ENCODE measurements at regions not wholly inside any gene's neighbourhood (a gene's known extent, or its start where the extent isn't known, plus 50 kb on each side); places are given as distances from the start of the nearest gene placed in this dataset.

DNA sequence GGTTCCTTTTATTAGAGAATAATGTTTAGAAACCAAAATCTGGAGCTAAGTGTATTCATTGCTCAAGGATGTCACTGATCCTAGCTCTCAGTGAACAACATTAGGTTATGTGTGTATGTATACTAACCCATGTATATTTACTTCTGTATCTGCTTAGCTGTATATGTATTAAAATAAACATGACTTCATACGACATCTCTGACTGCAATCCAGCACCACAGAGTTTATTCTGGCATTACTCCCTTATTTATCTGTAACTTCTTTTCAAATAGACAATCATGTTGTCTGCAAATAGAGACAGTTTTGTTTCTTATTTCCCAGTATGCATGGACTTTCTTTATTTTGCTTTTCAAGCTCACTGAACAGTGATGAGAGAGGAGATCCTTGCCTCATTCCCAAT is 441.0 kb upstream of the NFE2L3 start:
- H3K4me1 ChIP-seq (ENCODE audit: insufficient read depth, low read length), result no peaks in the 10 kb centered on the region
- H3K9ac ChIP-seq (ENCODE audit: low read length), result no peak overlapping the region
- H3K9me3 ChIP-seq (ENCODE audit: low read length), result no peaks in the 10 kb centered on the region
- no peak overlapping the region for H3K27ac ChIP-seq (ENCODE audit: low read length)
- H3K36me3 ChIP-seq (ENCODE audit: low read depth, low read length), result no peaks in the 10 kb centered on the region
- H3K27me3 ChIP-seq (ENCODE audit: low read length), result peaks cover 6% of the 10 kb centered on the region; the same call in 1 of the 2 replicates
- TF ChIP-seq, protein P1, sequence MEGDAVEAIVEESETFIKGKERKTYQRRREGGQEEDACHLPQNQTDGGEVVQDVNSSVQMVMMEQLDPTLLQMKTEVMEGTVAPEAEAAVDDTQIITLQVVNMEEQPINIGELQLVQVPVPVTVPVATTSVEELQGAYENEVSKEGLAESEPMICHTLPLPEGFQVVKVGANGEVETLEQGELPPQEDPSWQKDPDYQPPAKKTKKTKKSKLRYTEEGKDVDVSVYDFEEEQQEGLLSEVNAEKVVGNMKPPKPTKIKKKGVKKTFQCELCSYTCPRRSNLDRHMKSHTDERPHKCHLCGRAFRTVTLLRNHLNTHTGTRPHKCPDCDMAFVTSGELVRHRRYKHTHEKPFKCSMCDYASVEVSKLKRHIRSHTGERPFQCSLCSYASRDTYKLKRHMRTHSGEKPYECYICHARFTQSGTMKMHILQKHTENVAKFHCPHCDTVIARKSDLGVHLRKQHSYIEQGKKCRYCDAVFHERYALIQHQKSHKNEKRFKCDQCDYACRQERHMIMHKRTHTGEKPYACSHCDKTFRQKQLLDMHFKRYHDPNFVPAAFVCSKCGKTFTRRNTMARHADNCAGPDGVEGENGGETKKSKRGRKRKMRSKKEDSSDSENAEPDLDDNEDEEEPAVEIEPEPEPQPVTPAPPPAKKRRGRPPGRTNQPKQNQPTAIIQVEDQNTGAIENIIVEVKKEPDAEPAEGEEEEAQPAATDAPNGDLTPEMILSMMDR (conservative IDR thresholded peaks at IDR 0.05; ENCODE audit: low read depth, low read length), result no peak
- TF ChIP-seq EZH2 (IDR thresholded peaks at IDR 0.05; ENCODE audit: low read length, unreplicated experiment) (no peak), EZH2phosphoT487 (IDR thresholded peaks at IDR 0.05; ENCODE audit: borderline replicate concordance, low read length) (no peak)
- DNase-seq, result no peak
- no peaks in the 10 kb centered on the region for H3F3A ChIP-seq (ENCODE audit: low read length, unreplicated experiment)
- H4K20me1 ChIP-seq (ENCODE audit: low read length), result no peaks in the 10 kb centered on the region
- H2AFZ ChIP-seq (ENCODE audit: low read length), result no peak overlapping the region
- no peaks in the 10 kb centered on the region for H3K9me2 ChIP-seq (replicated peaks; ENCODE audit: low read length)
- H3K79me2 ChIP-seq (ENCODE audit: low read length), result no peaks in the 10 kb centered on the region
- ChIA-PET POLR2A (ENCODE audit: unreplicated experiment) (no interaction called here), CTCF (no interaction called here)
- BruUV-seq (replicated peaks), result no TSS peak
- no peak overlapping the region for H3K4me3 ChIP-seq (ENCODE audit: low read length)
- no peak overlapping the region for H3K4me2 ChIP-seq (ENCODE audit: low read length)
- no peak for ATAC-seq
- intact Hi-C loops (cut with micrococcal nuclease), result no loop called here

DNA sequence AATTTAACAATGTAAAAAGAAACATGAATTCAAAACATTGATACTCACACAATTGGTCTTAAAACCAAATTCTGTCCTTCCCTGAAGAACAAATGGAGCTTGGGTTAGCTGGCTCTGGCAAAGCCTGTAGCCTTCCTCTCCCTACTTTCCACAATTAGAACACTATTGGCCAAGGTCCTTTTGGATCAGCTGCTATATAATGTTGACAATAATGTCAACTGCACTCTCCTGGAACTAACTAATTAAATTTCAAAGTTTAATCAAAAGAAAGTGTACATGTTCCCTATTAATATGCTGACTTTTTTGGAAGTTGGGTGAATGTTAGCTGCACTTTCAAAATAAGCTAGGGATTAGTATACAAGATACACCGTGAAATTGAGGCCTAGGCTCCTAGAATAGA is 440.1 kb upstream of the NFE2L3 start:
- DNase-seq, result no peak
- H3K27me3 ChIP-seq (ENCODE audit: low read length), result peaks cover 6% of the 10 kb centered on the region; the same call in 1 of the 2 replicates
- H3K9ac ChIP-seq (ENCODE audit: low read length), result no peak overlapping the region
- H4K20me1 ChIP-seq (ENCODE audit: low read length), result no peaks in the 10 kb centered on the region
- CTCF ChIA-PET, result no interaction called here
- POLR2A ChIA-PET (ENCODE audit: unreplicated experiment), result no interaction called here
- H3K27ac ChIP-seq (ENCODE audit: low read length), result no peak overlapping the region
- intact Hi-C loops (cut with micrococcal nuclease), result no loop called here
- no peak overlapping the region for H3K4me2 ChIP-seq (ENCODE audit: low read length)
- ATAC-seq, result no peak
- no peaks in the 10 kb centered on the region for H3K9me2 ChIP-seq (replicated peaks; ENCODE audit: low read length)
- H3K79me2 ChIP-seq (ENCODE audit: low read length), result no peaks in the 10 kb centered on the region
- H3K4me1 ChIP-seq (ENCODE audit: insufficient read depth, low read length), result no peaks in the 10 kb centered on the region
- no peaks in the 10 kb centered on the region for H3K9me3 ChIP-seq (ENCODE audit: low read length)
- TF ChIP-seq, protein P1 (conservative IDR thresholded peaks at IDR 0.05; ENCODE audit: low read depth, low read length), result no peak
- TF ChIP-seq EZH2 (IDR thresholded peaks at IDR 0.05; ENCODE audit: low read length, unreplicated experiment) (no peak), EZH2phosphoT487 (IDR thresholded peaks at IDR 0.05; ENCODE audit: borderline replicate concordance, low read length) (no peak)
- no peaks in the 10 kb centered on the region for H3K36me3 ChIP-seq (ENCODE audit: low read depth, low read length)
- BruUV-seq (replicated peaks), result no TSS peak
- no peak overlapping the region for H2AFZ ChIP-seq (ENCODE audit: low read length)
- H3F3A ChIP-seq (ENCODE audit: low read length, unreplicated experiment), result no peaks in the 10 kb centered on the region
- H3K4me3 ChIP-seq (ENCODE audit: low read length), result no peak overlapping the region

DNA sequence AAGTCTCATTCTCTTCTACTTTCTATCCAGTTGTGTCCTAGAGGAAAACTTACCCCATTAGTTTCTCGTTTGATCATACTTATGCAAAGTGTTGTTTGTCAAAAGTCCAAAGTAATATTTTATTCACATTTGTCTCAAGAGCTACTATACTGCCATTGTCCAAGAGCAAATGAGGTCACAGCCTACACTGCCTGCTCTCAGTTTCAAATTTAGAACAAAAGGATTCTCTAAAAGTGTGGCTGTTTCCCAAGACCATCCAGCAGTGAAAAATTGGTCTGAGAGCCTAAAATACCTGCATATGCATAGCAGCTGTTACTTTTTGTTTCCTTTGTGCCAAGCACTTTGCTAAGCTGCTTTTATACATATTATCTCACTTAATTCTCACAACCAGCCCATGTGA is 439.5 kb upstream of the NFE2L3 start:
- 0 out of 2 replicates have a peak, but pooled peaks cover 6% of the 10 kb centered on the region for H3K27me3 ChIP-seq (ENCODE audit: low read length)
- no peak for ATAC-seq
- H3F3A ChIP-seq (ENCODE audit: low read length, unreplicated experiment), result no peaks in the 10 kb centered on the region
- DNase-seq, result no peak
- H3K9me2 ChIP-seq (replicated peaks; ENCODE audit: low read length), result no peaks in the 10 kb centered on the region
- POLR2A ChIA-PET (ENCODE audit: unreplicated experiment), result no interaction called here
- H3K79me2 ChIP-seq (ENCODE audit: low read length), result no peaks in the 10 kb centered on the region
- no peak overlapping the region for H2AFZ ChIP-seq (ENCODE audit: low read length)
- no peaks in the 10 kb centered on the region for H3K36me3 ChIP-seq (ENCODE audit: low read depth, low read length)
- no TSS peak for BruUV-seq (replicated peaks)
- H3K9me3 ChIP-seq (ENCODE audit: low read length), result no peaks in the 10 kb centered on the region
- CTCF ChIA-PET, result no interaction called here
- no peaks in the 10 kb centered on the region for H3K4me1 ChIP-seq (ENCODE audit: insufficient read depth, low read length)
- H3K4me2 ChIP-seq (ENCODE audit: low read length), result no peak overlapping the region
- H3K9ac ChIP-seq (ENCODE audit: low read length), result no peak overlapping the region
- H3K4me3 ChIP-seq (ENCODE audit: low read length), result no peak overlapping the region
- TF ChIP-seq EZH2phosphoT487 (IDR thresholded peaks at IDR 0.05; ENCODE audit: borderline replicate concordance, low read length) (no peak), EZH2 (IDR thresholded peaks at IDR 0.05; ENCODE audit: low read length, unreplicated experiment) (no peak)
- TF ChIP-seq, protein P1 (conservative IDR thresholded peaks at IDR 0.05; ENCODE audit: low read depth, low read length), result no peak
- H4K20me1 ChIP-seq (ENCODE audit: low read length), result no peaks in the 10 kb centered on the region
- H3K27ac ChIP-seq (ENCODE audit: low read length), result no peak overlapping the region
- intact Hi-C loops (cut with micrococcal nuclease), result no loop called here

Measured in PC-3 (cell line).